CD4-positive, CD25-positive, alpha-beta regulatory T cell (primary cell): ENCODE measurements at regions not wholly inside any gene's neighbourhood (a gene's known extent, or its start where the extent isn't known, plus 50 kb on each side); places are given as distances from the start of the nearest gene placed in this dataset.
"Not testable (repeated sequence)": the region's sequence is repeated elsewhere in the genome, so short reads cannot be mapped to it uniquely, and the experiment has no call there.

Experiments
- ATAC-seq, 2 donors: fragments of 150-1000 bp; cut with Tn5 transposase; one replicate each; pipeline ENCODE4 v1.10.0; 2021; ENCODE audit warnings: low read depth in 2 of 2, moderate number of reproducible peaks in 2 of 2, moderate library complexity in 1 of 2
- DNase-seq, 3 donors: peaks; one replicate each; pipeline versions ENCODE4 v3.0.0 to v3.0.0-alpha.2; 2012 to 2022; ENCODE audit warnings: mixed read lengths in 1 of 3
- H3K27ac ChIP-seq: one replicate; pipeline ENCODE4 v1.7.0; 2013; ENCODE audit warnings: mild to moderate bottlenecking, low read length; ENCODE audit not compliant: insufficient read depth, poor library complexity, severe bottlenecking
- H3K27me3 ChIP-seq: one replicate; pipeline ENCODE4 v1.7.0; 2013; ENCODE audit warnings: low read length; ENCODE audit not compliant: control insufficient read depth, insufficient read depth
- H3K36me3 ChIP-seq: one replicate; pipeline ENCODE4 v1.7.0; 2013; ENCODE audit warnings: mild to moderate bottlenecking, low read length, moderate library complexity; ENCODE audit not compliant: control insufficient read depth, insufficient read depth
- H3K4me1 ChIP-seq: 2 replicates; pipeline ENCODE4 v1.7.0; 2013; ENCODE audit warnings: mild to moderate bottlenecking, low read length; ENCODE audit not compliant: insufficient read depth, control insufficient read depth, poor library complexity, severe bottlenecking
- H3K4me3 ChIP-seq: one replicate; pipeline ENCODE4 v1.7.0; 2013; ENCODE audit warnings: low read depth, mild to moderate bottlenecking, low read length, moderate library complexity
- H3K9me3 ChIP-seq, 2 experiments: 1 replicate in 1 of 2; 2 replicates in 1 of 2; pipeline ENCODE4 v1.7.0; 2013; ENCODE audit warnings: low read length in 2 of 2, mild to moderate bottlenecking in 1 of 2, moderate library complexity in 1 of 2; ENCODE audit not compliant: control insufficient read depth in 2 of 2
- H3K27ac Mint-ChIP-seq, 3 donors: one replicate each; pipeline ENCODE4 v1.8.0; 2020 to 2022; ENCODE audit warnings: mild to moderate bottlenecking in 3 of 3, mixed read lengths in 3 of 3, moderate library complexity in 2 of 3
- H3K27me3 Mint-ChIP-seq: one replicate; pipeline ENCODE4 v1.8.0; 2022; ENCODE audit warnings: mild to moderate bottlenecking, mixed read lengths
- H3K36me3 Mint-ChIP-seq: one replicate; pipeline ENCODE4 v1.8.0; 2020; ENCODE audit warnings: mixed read lengths
- H3K4me1 Mint-ChIP-seq, 4 donors: one replicate each; pipeline ENCODE4 v1.8.0; 2020 to 2022; ENCODE audit warnings: mixed read lengths in 4 of 4, mild to moderate bottlenecking in 1 of 4
- H3K4me3 Mint-ChIP-seq, 4 donors: one replicate each; pipeline ENCODE4 v1.8.0; 2020 to 2022; ENCODE audit warnings: mild to moderate bottlenecking in 4 of 4, mixed read lengths in 4 of 4, moderate library complexity in 3 of 4
- H3K9me3 Mint-ChIP-seq, 7 donors: one replicate each; pipeline ENCODE4 v1.8.0; 2020 to 2022; ENCODE audit warnings: mixed read lengths in 7 of 7, mild to moderate bottlenecking in 3 of 7, moderate library complexity in 2 of 7

- Mint-ChIP-seq H3K27ac (no peak overlapping the region), H3K4me3 (no peak overlapping the region), H3K9me3 (peaks cover 0 to 2% (median 0%) of the 10 kb centered on the region in 7 donors), H3K4me1 (no peaks in the 10 kb centered on the region), H3K36me3 (no peaks in the 10 kb centered on the region), H3K27me3 (no peaks in the 10 kb centered on the region)
- H3K27me3 ChIP-seq = no peaks in the 10 kb centered on the region
- no peak for ATAC-seq
- H3K27ac ChIP-seq = no peak overlapping the region
- H3K36me3 ChIP-seq = no peaks in the 10 kb centered on the region
- no peak overlapping the region for H3K4me3 ChIP-seq
- no peaks in the 10 kb centered on the region for H3K4me1 ChIP-seq
- no peak for DNase-seq
- no peaks in the 10 kb centered on the region for H3K9me3 ChIP-seq
Observed at GRCh38 chrX:115913575-115913974, 257.0 kb upstream of the AGTR2 start.

- H3K27me3 ChIP-seq, H3K27ac Mint-ChIP-seq, H3K4me3 Mint-ChIP-seq, H3K4me1 Mint-ChIP-seq, H3K9me3 ChIP-seq, H3K9me3 Mint-ChIP-seq, H3K36me3 ChIP-seq, ATAC-seq, H3K4me3 ChIP-seq, H3K36me3 Mint-ChIP-seq, H3K4me1 ChIP-seq, H3K27ac ChIP-seq, H3K27me3 Mint-ChIP-seq, DNase-seq: not testable (repeated sequence)
Observed at GRCh38 chrX:115915625-115916024, 254.9 kb upstream of the AGTR2 start.

- no peaks in the 10 kb centered on the region for H3K4me1 ChIP-seq
- DNase-seq (no peak), ATAC-seq (no peak)
- H3K27me3 ChIP-seq = no peaks in the 10 kb centered on the region
- H3K4me3 Mint-ChIP-seq = no peak overlapping the region
- H3K9me3 ChIP-seq = peaks cover 0 to 2% of the 10 kb centered on the region in 2 experiments
- H3K36me3 Mint-ChIP-seq = no peaks in the 10 kb centered on the region
- peaks cover 0 to 16% (median 4%) of the 10 kb centered on the region in 7 donors for H3K9me3 Mint-ChIP-seq
- no peak overlapping the region for H3K27ac ChIP-seq
- no peaks in the 10 kb centered on the region for H3K36me3 ChIP-seq
- H3K4me1 Mint-ChIP-seq = no peaks in the 10 kb centered on the region
- no peaks in the 10 kb centered on the region for H3K27me3 Mint-ChIP-seq
- no peak overlapping the region for H3K27ac Mint-ChIP-seq
- H3K4me3 ChIP-seq = no peak overlapping the region
Observed at GRCh38 chrX:115929480-115929879, 241.1 kb upstream of the AGTR2 start.

- H3K27ac Mint-ChIP-seq = no peak overlapping the region
- no peak for DNase-seq
- Histone ChIP-seq H3K27me3 (no peaks in the 10 kb centered on the region), H3K27ac (no peak overlapping the region), H3K36me3 (no peaks in the 10 kb centered on the region), H3K9me3 (no peaks in the 10 kb centered on the region), H3K4me3 (no peak overlapping the region), H3K4me1 (no peaks in the 10 kb centered on the region)
- H3K27me3 Mint-ChIP-seq = no peaks in the 10 kb centered on the region
- H3K36me3 Mint-ChIP-seq = no peaks in the 10 kb centered on the region
- ATAC-seq = no peak
- H3K9me3 Mint-ChIP-seq = peaks cover 0 to 7% (median 0%) of the 10 kb centered on the region in 7 donors
- peaks cover 0 to 4% (median 0%) of the 10 kb centered on the region in 4 donors for H3K4me1 Mint-ChIP-seq
- H3K4me3 Mint-ChIP-seq = no peak overlapping the region
Observed at GRCh38 chrX:115936008-115936407, 234.5 kb upstream of the AGTR2 start.

- H3K36me3 Mint-ChIP-seq = no peaks in the 10 kb centered on the region
- no peak overlapping the region for H3K4me3 Mint-ChIP-seq
- no peaks in the 10 kb centered on the region for H3K27me3 Mint-ChIP-seq
- no peaks in the 10 kb centered on the region for H3K36me3 ChIP-seq
- H3K4me1 Mint-ChIP-seq = peaks cover 0 to 4% (median 0%) of the 10 kb centered on the region in 4 donors
- ATAC-seq (no peak), DNase-seq (no peak)
- no peaks in the 10 kb centered on the region for H3K4me1 ChIP-seq
- H3K9me3 ChIP-seq = no peaks in the 10 kb centered on the region
- H3K27ac Mint-ChIP-seq = no peak overlapping the region
- H3K4me3 ChIP-seq = no peak overlapping the region
- H3K9me3 Mint-ChIP-seq = peaks cover 0 to 4% (median 0%) of the 10 kb centered on the region in 7 donors
- no peak overlapping the region for H3K27ac ChIP-seq
- no peaks in the 10 kb centered on the region for H3K27me3 ChIP-seq
Observed at GRCh38 chrX:115939070-115939469, 231.5 kb upstream of the AGTR2 start.

GRCh38 chrX:115939636-115940160 is 230.8 kb upstream of the AGTR2 start:
- no peaks in the 10 kb centered on the region for H3K27me3 Mint-ChIP-seq
- no peak overlapping the region for H3K27ac ChIP-seq
- H3K36me3 Mint-ChIP-seq = no peaks in the 10 kb centered on the region
- DNase-seq = no peak
- no peak overlapping the region for H3K27ac Mint-ChIP-seq
- H3K4me3 ChIP-seq = no peak overlapping the region
- no peak overlapping the region for H3K4me3 Mint-ChIP-seq
- H3K4me1 Mint-ChIP-seq = peaks cover 0 to 4% (median 0%) of the 10 kb centered on the region in 4 donors
- no peaks in the 10 kb centered on the region for H3K27me3 ChIP-seq
- no peak for ATAC-seq
- no peaks in the 10 kb centered on the region for H3K9me3 ChIP-seq
- no peaks in the 10 kb centered on the region for H3K4me1 ChIP-seq
- H3K36me3 ChIP-seq = no peaks in the 10 kb centered on the region
- H3K9me3 Mint-ChIP-seq = peaks cover 0 to 4% (median 0%) of the 10 kb centered on the region in 7 donors

- Mint-ChIP-seq H3K27ac (no peak overlapping the region), H3K4me3 (no peak overlapping the region), H3K27me3 (no peaks in the 10 kb centered on the region), H3K9me3 (peaks cover 0 to 4% (median 0%) of the 10 kb centered on the region in 7 donors), H3K36me3 (no peaks in the 10 kb centered on the region), H3K4me1 (peaks cover 0 to 4% (median 0%) of the 10 kb centered on the region in 4 donors)
- no peaks in the 10 kb centered on the region for H3K9me3 ChIP-seq
- DNase-seq (no peak), ATAC-seq (no peak)
- no peaks in the 10 kb centered on the region for H3K27me3 ChIP-seq
- H3K4me3 ChIP-seq = no peak overlapping the region
- no peaks in the 10 kb centered on the region for H3K36me3 ChIP-seq
- no peak overlapping the region for H3K27ac ChIP-seq
- H3K4me1 ChIP-seq = no peaks in the 10 kb centered on the region
Observed at GRCh38 chrX:115940348-115940747, 230.2 kb upstream of the AGTR2 start.

- H3K27me3 ChIP-seq = no peaks in the 10 kb centered on the region
- Mint-ChIP-seq H3K9me3 (peaks cover 0 to 4% (median 0%) of the 10 kb centered on the region in 7 donors), H3K27ac (no peak overlapping the region), H3K4me3 (no peak overlapping the region), H3K36me3 (no peaks in the 10 kb centered on the region), H3K4me1 (peaks cover 0 to 4% (median 0%) of the 10 kb centered on the region in 4 donors), H3K27me3 (no peaks in the 10 kb centered on the region)
- DNase-seq (peak in 2 of 3 donors; percentile 19 to 68), ATAC-seq (no peak)
- no peak overlapping the region for H3K27ac ChIP-seq
- no peaks in the 10 kb centered on the region for H3K9me3 ChIP-seq
- H3K4me1 ChIP-seq = no peaks in the 10 kb centered on the region
- no peaks in the 10 kb centered on the region for H3K36me3 ChIP-seq
- no peak overlapping the region for H3K4me3 ChIP-seq
Observed at GRCh38 chrX:115940888-115941332, 229.6 kb upstream of the AGTR2 start.
